GM12878 (cell line): ENCODE measurements at regions not wholly inside any gene's neighbourhood (a gene's known extent, or its start where the extent isn't known, plus 50 kb on each side); places are given as distances from the start of the nearest gene placed in this dataset.

Experiments used
- CUX1 ChIP-seq: IDR thresholded peaks from 2 replicates; pipeline ENCODE4 v1.6.1; 2012; ENCODE audit warnings: improper control_type of control experiment, low read depth, low read length; ENCODE audit not compliant: insufficient replicate concordance
- DPF2 ChIP-seq: fragments of 450-650 bp; IDR thresholded peaks from 2 replicates; pipeline ENCODE4 v1.6.1; 2017; ENCODE audit warnings: mild to moderate bottlenecking
- SKIL ChIP-seq: fragments of 450-650 bp; IDR thresholded peaks from 2 replicates; pipeline ENCODE4 v1.6.1; 2017; ENCODE audit warnings: mild to moderate bottlenecking, low read depth, inconsistent platforms; ENCODE audit not compliant: poor library complexity, severe bottlenecking
- USF1 ChIP-seq: IDR thresholded peaks from 2 replicates; pipeline ENCODE4 v1.6.1; 2011; ENCODE audit warnings: borderline replicate concordance, low read depth, mild to moderate bottlenecking, moderate library complexity, mixed read lengths, low read length; ENCODE audit not compliant: insufficient read depth; ENCODE audit errors: extremely low read length
- WRNIP1 ChIP-seq: IDR thresholded peaks from 2 replicates; pipeline ENCODE4 v1.6.1; 2011; ENCODE audit warnings: low read depth, low read length, improper control_type of control experiment, borderline replicate concordance

GRCh38 chr7:136293841-136294391, 316.8 kb upstream of the MTPN start (continued):
- no peak for TF ChIP-seq DPF2
- TF ChIP-seq USF1 = no peak
- TF ChIP-seq CUX1 = no peak
- TF ChIP-seq WRNIP1 = no peak
- no peak for TF ChIP-seq SKIL
